SK-N-SH treated with all-trans-retinoic acid at 6 μM for 48 hours (cell line): ENCODE measurements at regions not wholly inside any gene's neighbourhood (a gene's known extent, or its start where the extent isn't known, plus 50 kb on each side); places are given as distances from the start of the nearest gene placed in this dataset.

Experiments
- ARNTL ChIP-seq: fragments of 450-650 bp; formaldehyde crosslinking; IDR thresholded peaks from 2 replicates; pipeline ENCODE4 v1.5.0; 2020; ENCODE audit warnings: low read depth, mild to moderate bottlenecking, moderate library complexity, borderline replicate concordance
- BACH2 ChIP-seq: fragments of 250-450 bp; sonication (Bioruptor Pico); IDR thresholded peaks from 2 replicates; pipeline ENCODE4 v1.9.0; 2021; ENCODE audit warnings: mild to moderate bottlenecking, borderline replicate concordance
- ESRRG ChIP-seq: fragments of 250-450 bp; sonication (Bioruptor Pico); IDR thresholded peaks from 2 replicates; pipeline ENCODE4 v1.6.1; 2021; ENCODE audit warnings: mild to moderate bottlenecking
- GLIS3 ChIP-seq: fragments of 250-450 bp; sonication (Bioruptor Pico); IDR thresholded peaks from 2 replicates; pipeline ENCODE4 v1.5.0; 2020; ENCODE audit warnings: mild to moderate bottlenecking, moderate library complexity
- OSR1 ChIP-seq: fragments of 250-450 bp; sonication (Bioruptor Pico); IDR thresholded peaks from 2 replicates; pipeline ENCODE4 v1.8.0; 2022; ENCODE audit warnings: moderate library complexity, mild to moderate bottlenecking, inconsistent platforms
- PATZ1 ChIP-seq: fragments of 250-450 bp; sonication (Bioruptor Pico); IDR thresholded peaks from 2 replicates; pipeline ENCODE4 v1.8.0; 2020; ENCODE audit warnings: mild to moderate bottlenecking, moderate library complexity, borderline replicate concordance
- POU6F1 ChIP-seq: fragments of 250-450 bp; sonication (Bioruptor Pico); IDR thresholded peaks from 2 replicates; pipeline ENCODE4 v1.8.0; 2021; ENCODE audit warnings: low read depth, mild to moderate bottlenecking, moderate library complexity, borderline replicate concordance
- RARB ChIP-seq: fragments of 250-450 bp; sonication (Bioruptor Pico); IDR thresholded peaks from 2 replicates; pipeline ENCODE4 v1.8.0; 2021; ENCODE audit warnings: mild to moderate bottlenecking, moderate library complexity
- TCF4 ChIP-seq: fragments of 250-450 bp; sonication (Bioruptor Pico); IDR thresholded peaks from 2 replicates; pipeline ENCODE4 v1.8.0; 2021; ENCODE audit warnings: mild to moderate bottlenecking, moderate library complexity, borderline replicate concordance
- TOX ChIP-seq: fragments of 250-450 bp; sonication (Bioruptor Pico); IDR thresholded peaks from 2 replicates; pipeline ENCODE4 v1.8.0; 2021; ENCODE audit warnings: mild to moderate bottlenecking, moderate library complexity, borderline replicate concordance
- TSHZ2 ChIP-seq: fragments of 250-450 bp; sonication (Bioruptor Pico); IDR thresholded peaks from 2 replicates; pipeline ENCODE4 v1.5.0; 2020; ENCODE audit warnings: mild to moderate bottlenecking, moderate library complexity
- ZFP30 ChIP-seq: fragments of 450-650 bp; formaldehyde crosslinking; IDR thresholded peaks from 2 replicates; pipeline ENCODE4 v1.5.0; 2022; ENCODE audit warnings: mild to moderate bottlenecking, moderate library complexity

- no peak for TF ChIP-seq RARB (CRISPR knock-in tag)
- no peak for TF ChIP-seq PATZ1 (CRISPR knock-in tag)
- TF ChIP-seq ZFP30 = no peak
- TF ChIP-seq BACH2 = no peak
- TF ChIP-seq GLIS3 (CRISPR knock-in tag) = no peak
- no peak for TF ChIP-seq TSHZ2
- no peak for TF ChIP-seq POU6F1 (CRISPR knock-in tag)
- TF ChIP-seq ARNTL (CRISPR knock-in tag) = no peak
- no peak for TF ChIP-seq ESRRG (CRISPR knock-in tag)
- TF ChIP-seq TCF4 (CRISPR knock-in tag) = no peak
- no peak for TF ChIP-seq TOX (CRISPR knock-in tag)
- TF ChIP-seq OSR1 (CRISPR knock-in tag) = no peak
Measured at GRCh38 chr10:20535897-20536881, 360.9 kb downstream of the NEBL start.
